ENCODE measurements at regions not wholly inside any gene's neighbourhood (a gene's known extent, or its start where the extent isn't known, plus 50 kb on each side); places are given as distances from the start of the nearest gene placed in this dataset.

- TF ChIP-seq POLR2A (IDR thresholded peaks at IDR 0.05) = no peak
- TF ChIP-seq CTCF (IDR thresholded peaks at IDR 0.05) = no peak
These were observed 91.5 kb upstream of the KCNE2 start for GRCh38 chr21:34272321-34272720.
